ENCODE measurements at regions not wholly inside any gene's neighbourhood (a gene's known extent, or its start where the extent isn't known, plus 50 kb on each side); places are given as distances from the start of the nearest gene placed in this dataset.

DNA sequence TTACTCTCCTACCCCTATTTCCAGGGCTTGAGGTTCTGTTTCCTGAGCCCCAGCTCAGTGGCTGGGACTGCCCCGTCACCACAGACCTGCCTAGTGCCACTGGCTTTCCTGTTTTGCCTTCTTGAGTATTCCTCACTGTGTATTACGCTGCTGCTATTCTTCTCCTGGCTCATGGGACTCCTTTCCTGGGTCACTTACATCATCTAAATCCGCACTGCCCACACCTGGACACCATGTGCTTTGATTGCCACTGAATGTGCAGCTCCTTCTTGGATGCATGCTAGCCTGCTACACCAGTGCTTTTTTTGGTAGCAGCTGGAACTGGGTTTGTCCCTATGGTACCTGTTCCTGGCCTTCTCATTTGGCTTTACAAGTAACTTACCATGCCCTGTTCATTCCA is 96.6 kb upstream of the PTPRM start:
- Histone ChIP-seq H4K20me1 (ENCODE audit: control insufficient read depth, insufficient read depth) (no peaks in the 10 kb centered on the region), H3K4me3 (no peak overlapping the region), H2AFZ (ENCODE audit: control insufficient read depth, low read depth, low read length) (no peak overlapping the region), H3K79me2 (ENCODE audit: control insufficient read depth, insufficient read depth, low read length) (no peaks in the 10 kb centered on the region), H3K9me3 (replicated peaks; ENCODE audit: control insufficient read depth, insufficient read depth, low read length) (no peaks in the 10 kb centered on the region), H3K4me2 (ENCODE audit: control insufficient read depth, insufficient read depth) (no peak overlapping the region), H3K27ac (ENCODE audit: control insufficient read depth, insufficient read depth) (no peak overlapping the region), H3K36me3 (ENCODE audit: control insufficient read depth in 2 of 2, insufficient read depth in 2 of 2, low read length in 1 of 2) (no peaks in the 10 kb centered on the region), H3K4me1 (ENCODE audit: control insufficient read depth, insufficient read depth, low read length) (no peaks in the 10 kb centered on the region), H3K9ac (ENCODE audit: control insufficient read depth, insufficient read depth, low read length) (no peak overlapping the region), H3K27me3 (replicated peaks in 1 of 2; ENCODE audit: control insufficient read depth in 2 of 2, insufficient read depth in 2 of 2, low read length in 1 of 2) (0 out of 4 replicates have a peak, but pooled peaks cover 0 to 1% of the 10 kb centered on the region in 2 experiments)
- DNase-seq (ENCODE audit: low read depth, low spot score): no peak
- in situ Hi-C loops (cut with MboI) (no loop called here), intact Hi-C loops (cut with micrococcal nuclease; ENCODE audit: unreplicated experiment) (no loop called here)
- POLR2A ChIA-PET: no interaction called here
- SMC1A ChIA-PET (ENCODE audit: uncharacterized antibody, unreplicated experiment): no interaction called here
- RAD21 ChIA-PET (ENCODE audit: unreplicated experiment): no interaction called here
- no TSS peak for BruUV-seq (replicated peaks)
- ATAC-seq: no peak
- TF ChIP-seq ETV6 (conservative IDR thresholded peaks at IDR 0.05 in 1 of 2, IDR thresholded peaks at IDR 0.05 in 1 of 2; ENCODE audit: borderline replicate concordance in 1 of 2, low read depth in 1 of 2): no peak
- no peak for TF ChIP-seq NFYA (IDR thresholded peaks at IDR 0.05; ENCODE audit: borderline replicate concordance, low read depth, low read length)
- no peak for TF ChIP-seq EGR1 (IDR thresholded peaks at IDR 0.05; ENCODE audit: borderline replicate concordance in 1 of 2, low read depth in 2 of 2, low read length in 2 of 2)
- 0% methylated on average over 3 of the region's 3 CpGs for WGBS (ENCODE audit: insufficient coverage, insufficient replicate concordance, low lambda C conversion rate, missing lambda C conversion rate)
- CTCF ChIA-PET: no interaction called here
- FAIRE-seq: no peak

DNA sequence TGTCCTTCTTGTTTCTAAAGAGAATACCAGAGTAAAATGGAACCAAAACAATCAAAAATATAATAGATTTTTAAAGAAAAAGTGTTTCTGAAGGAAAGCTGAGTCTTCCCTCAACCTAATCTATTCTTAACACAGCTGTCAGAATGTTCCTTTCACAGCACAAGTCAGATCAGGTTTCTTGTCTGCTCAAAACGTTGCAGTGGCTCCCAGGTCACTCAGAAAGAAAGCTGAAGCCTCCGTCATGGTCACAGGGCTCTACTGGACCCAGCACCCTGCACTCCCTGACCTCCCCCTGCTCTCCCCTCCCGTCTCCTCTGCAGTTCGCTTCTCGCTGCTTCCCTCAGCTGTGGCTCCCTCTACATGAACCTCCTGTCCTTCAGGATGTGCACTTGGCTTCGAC is 90.7 kb upstream of the PTPRM start:
- H2AFZ ChIP-seq (ENCODE audit: control insufficient read depth, low read depth, low read length): no peak overlapping the region
- SMC1A ChIA-PET (ENCODE audit: uncharacterized antibody, unreplicated experiment): no interaction called here
- RAD21 ChIA-PET (ENCODE audit: unreplicated experiment): no interaction called here
- CTCF ChIA-PET: no interaction called here
- WGBS (ENCODE audit: insufficient coverage, insufficient replicate concordance, low lambda C conversion rate, missing lambda C conversion rate): 2% methylated on average over 5 of the region's 6 CpGs
- FAIRE-seq: no peak
- no peak for DNase-seq (ENCODE audit: low read depth, low spot score)
- no peak overlapping the region for H3K9ac ChIP-seq (ENCODE audit: control insufficient read depth, insufficient read depth, low read length)
- in situ Hi-C loops (cut with MboI) (no loop called here), intact Hi-C loops (cut with micrococcal nuclease; ENCODE audit: unreplicated experiment) (no loop called here)
- no peak for TF ChIP-seq CBX5 (IDR thresholded peaks at IDR 0.05; ENCODE audit: low read depth)
- TF ChIP-seq, protein P1, sequence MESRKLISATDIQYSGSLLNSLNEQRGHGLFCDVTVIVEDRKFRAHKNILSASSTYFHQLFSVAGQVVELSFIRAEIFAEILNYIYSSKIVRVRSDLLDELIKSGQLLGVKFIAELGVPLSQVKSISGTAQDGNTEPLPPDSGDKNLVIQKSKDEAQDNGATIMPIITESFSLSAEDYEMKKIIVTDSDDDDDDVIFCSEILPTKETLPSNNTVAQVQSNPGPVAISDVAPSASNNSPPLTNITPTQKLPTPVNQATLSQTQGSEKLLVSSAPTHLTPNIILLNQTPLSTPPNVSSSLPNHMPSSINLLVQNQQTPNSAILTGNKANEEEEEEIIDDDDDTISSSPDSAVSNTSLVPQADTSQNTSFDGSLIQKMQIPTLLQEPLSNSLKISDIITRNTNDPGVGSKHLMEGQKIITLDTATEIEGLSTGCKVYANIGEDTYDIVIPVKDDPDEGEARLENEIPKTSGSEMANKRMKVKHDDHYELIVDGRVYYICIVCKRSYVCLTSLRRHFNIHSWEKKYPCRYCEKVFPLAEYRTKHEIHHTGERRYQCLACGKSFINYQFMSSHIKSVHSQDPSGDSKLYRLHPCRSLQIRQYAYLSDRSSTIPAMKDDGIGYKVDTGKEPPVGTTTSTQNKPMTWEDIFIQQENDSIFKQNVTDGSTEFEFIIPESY (IDR thresholded peaks at IDR 0.05): no peak
- no peak for TF ChIP-seq ZNF207 (IDR thresholded peaks at IDR 0.05; ENCODE audit: borderline replicate concordance)
- no peak for TF ChIP-seq ZNF622 (IDR thresholded peaks at IDR 0.05)
- no peaks in the 10 kb centered on the region for H3K9me3 ChIP-seq (replicated peaks; ENCODE audit: control insufficient read depth, insufficient read depth, low read length)
- no peak for ATAC-seq
- H3K27ac ChIP-seq (ENCODE audit: control insufficient read depth, insufficient read depth): no peak overlapping the region
- H3K4me1 ChIP-seq (ENCODE audit: control insufficient read depth, insufficient read depth, low read length): no peaks in the 10 kb centered on the region
- H4K20me1 ChIP-seq (ENCODE audit: control insufficient read depth, insufficient read depth): no peaks in the 10 kb centered on the region
- POLR2A ChIA-PET: no interaction called here
- no peak overlapping the region for H3K4me2 ChIP-seq (ENCODE audit: control insufficient read depth, insufficient read depth)
- H3K79me2 ChIP-seq (ENCODE audit: control insufficient read depth, insufficient read depth, low read length): no peaks in the 10 kb centered on the region
- BruUV-seq (replicated peaks): no TSS peak
- H3K27me3 ChIP-seq (replicated peaks in 1 of 2; ENCODE audit: control insufficient read depth in 2 of 2, insufficient read depth in 2 of 2, low read length in 1 of 2): no peaks in the 10 kb centered on the region
- H3K4me3 ChIP-seq: no peak overlapping the region
- H3K36me3 ChIP-seq (ENCODE audit: control insufficient read depth in 2 of 2, insufficient read depth in 2 of 2, low read length in 1 of 2): no peaks in the 10 kb centered on the region
